Activated naive CD4-positive, alpha-beta T cell treated with anti-CD3 and anti-CD28 coated beads, Interleukin-2, amount 50 U/mL, for 72 hours (primary cell): ENCODE measurements at regions not wholly inside any gene's neighbourhood (a gene's known extent, or its start where the extent isn't known, plus 50 kb on each side); places are given as distances from the start of the nearest gene placed in this dataset.

Experiments
- ATAC-seq, 2 donors: fragments of 150-1000 bp; cut with Tn5 transposase; 2 replicates each; pipeline ENCODE4 v1.10.0; 2021; ENCODE audit warnings: mild to moderate bottlenecking in 2 of 2, moderate library complexity in 2 of 2
- DNase-seq, 2 donors: peaks; one replicate each; pipeline ENCODE4 v3.0.0; 2021 to 2022; ENCODE audit warnings: low spot score in 2 of 2
- H3K27ac Mint-ChIP-seq, 2 donors: one replicate each; pipeline ENCODE4 v1.8.0; 2022; ENCODE audit warnings: mild to moderate bottlenecking in 2 of 2, mixed read lengths in 2 of 2
- H3K36me3 Mint-ChIP-seq, 2 donors: one replicate each; pipeline ENCODE4 v1.8.0; 2022; ENCODE audit warnings: mixed read lengths in 2 of 2
- H3K9me3 Mint-ChIP-seq, 2 donors: one replicate each; pipeline ENCODE4 v1.8.0; 2022; ENCODE audit warnings: mixed read lengths in 2 of 2

DNA sequence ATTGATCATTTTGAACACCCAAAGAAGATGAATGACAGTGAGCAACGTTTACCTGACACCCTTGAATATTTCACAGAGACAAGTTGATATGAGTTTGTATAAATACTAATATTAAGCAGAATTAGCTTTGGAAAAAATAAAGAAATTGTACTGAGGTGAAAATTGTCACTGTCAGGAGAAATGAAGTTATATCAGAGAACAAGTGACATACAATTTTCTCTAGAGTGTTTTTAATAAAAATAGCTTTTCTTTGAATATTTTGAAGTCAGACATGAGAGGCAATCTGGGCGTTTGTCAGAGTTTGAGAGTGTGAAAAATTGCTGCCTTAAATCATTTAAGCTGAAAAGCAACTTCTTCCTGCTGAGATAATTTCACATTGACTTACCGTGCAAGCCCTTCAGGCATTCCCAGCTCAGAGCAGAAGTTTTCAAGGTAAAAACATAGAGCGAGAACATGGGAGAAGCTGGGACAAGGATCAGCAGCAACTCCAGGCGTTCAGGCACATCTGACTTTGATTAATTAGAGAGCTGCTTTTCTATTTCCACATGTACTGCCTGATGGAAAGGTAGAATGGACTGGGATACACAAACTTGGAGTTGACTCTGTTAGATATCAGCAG, 535.9 kb downstream of the TFEC start:
- ATAC-seq (no peak), DNase-seq (no peak)
- Mint-ChIP-seq H3K9me3 (no peaks in the 10 kb centered on the region), H3K27ac (no peak overlapping the region), H3K36me3 (no peaks in the 10 kb centered on the region)

GRCh38 chr7:115493381-115493780, 537.2 kb downstream of the TFEC start:
- no peak for ATAC-seq
- Mint-ChIP-seq H3K27ac (no peak overlapping the region), H3K9me3 (no peaks in the 10 kb centered on the region), H3K36me3 (no peaks in the 10 kb centered on the region)
- no peak for DNase-seq

DNA sequence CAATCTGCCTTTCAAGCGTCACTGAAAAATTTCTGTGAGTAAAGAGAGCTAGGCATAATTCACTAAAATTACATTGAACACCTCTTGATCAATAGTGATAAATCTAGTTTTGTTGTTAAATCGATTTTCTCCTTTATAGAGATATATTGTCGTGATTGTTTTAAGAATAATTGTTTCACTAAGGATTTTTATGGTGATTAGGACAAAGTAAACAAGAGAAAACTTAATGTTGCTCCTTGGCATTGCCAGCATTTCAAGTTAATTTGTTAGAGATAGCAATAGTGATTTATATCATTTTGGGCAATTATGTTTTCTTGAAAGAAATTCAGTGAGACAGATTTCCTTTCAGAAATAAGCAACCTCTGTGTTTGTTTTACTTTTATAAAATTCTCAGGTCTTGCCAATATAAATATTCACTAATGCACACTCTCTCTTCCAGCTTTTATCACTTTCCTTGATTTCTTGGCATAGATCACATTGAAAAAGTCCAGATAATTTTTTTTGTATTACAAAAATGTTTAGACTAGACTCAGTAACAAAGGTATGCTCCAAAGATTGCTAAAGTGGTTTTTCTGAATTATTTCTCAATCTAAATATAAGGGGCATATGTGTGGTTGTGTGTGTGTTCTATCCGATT, 538.7 kb downstream of the TFEC start:
- no peak for DNase-seq
- no peaks in the 10 kb centered on the region for H3K9me3 Mint-ChIP-seq

DNA sequence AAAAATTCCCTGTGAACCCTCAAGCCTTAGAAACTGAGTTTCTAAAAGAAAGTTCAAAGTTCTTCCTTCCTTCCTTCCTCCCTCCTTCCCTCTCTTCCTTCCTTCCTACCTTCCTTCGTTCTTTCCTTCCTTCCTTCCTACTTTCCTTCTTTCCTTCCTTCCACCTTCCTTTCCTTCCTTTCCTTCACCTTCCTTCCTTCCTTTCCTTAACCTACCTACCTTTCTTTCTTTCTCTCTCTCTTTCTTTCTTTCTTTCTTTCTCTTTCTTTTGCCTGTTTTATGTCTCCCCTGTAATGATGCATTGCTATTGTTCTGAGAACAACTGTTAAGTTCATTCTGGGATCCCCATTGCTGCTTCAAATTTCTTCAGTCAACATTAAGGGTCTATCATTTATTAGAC, 551.1 kb downstream of the TFEC start:
- H3K9me3 Mint-ChIP-seq = peaks cover 0 to 3% of the 10 kb centered on the region in 2 donors
- DNase-seq (no peak), ATAC-seq (no peak)
- H3K27ac Mint-ChIP-seq = no peak overlapping the region
- H3K36me3 Mint-ChIP-seq = no peaks in the 10 kb centered on the region

More for the DNA sequence above, 538.7 kb downstream of the TFEC start:
- Mint-ChIP-seq H3K27ac (no peak overlapping the region), H3K36me3 (no peaks in the 10 kb centered on the region)
- ATAC-seq = no peak

GRCh38 chr7:115478426-115478825, 552.1 kb downstream of the TFEC start:
- ATAC-seq (no peak), DNase-seq (no peak)
- Mint-ChIP-seq H3K36me3 (no peaks in the 10 kb centered on the region), H3K27ac (no peak overlapping the region), H3K9me3 (peaks cover 0 to 3% of the 10 kb centered on the region in 2 donors)

GRCh38 chr7:115477193-115477651, 553.3 kb downstream of the TFEC start:
- H3K9me3 Mint-ChIP-seq = peaks cover 0 to 3% of the 10 kb centered on the region in 2 donors
- ATAC-seq (no peak), DNase-seq (no peak)
- H3K36me3 Mint-ChIP-seq = no peaks in the 10 kb centered on the region
- H3K27ac Mint-ChIP-seq = no peak overlapping the region

- DNase-seq = no peak
- Mint-ChIP-seq H3K27ac (no peak overlapping the region), H3K36me3 (no peaks in the 10 kb centered on the region), H3K9me3 (peaks cover 0 to 3% of the 10 kb centered on the region in 2 donors)
- no peak for ATAC-seq
These were observed 553.8 kb downstream of the TFEC start for GRCh38 chr7:115476671-115477181.

DNA sequence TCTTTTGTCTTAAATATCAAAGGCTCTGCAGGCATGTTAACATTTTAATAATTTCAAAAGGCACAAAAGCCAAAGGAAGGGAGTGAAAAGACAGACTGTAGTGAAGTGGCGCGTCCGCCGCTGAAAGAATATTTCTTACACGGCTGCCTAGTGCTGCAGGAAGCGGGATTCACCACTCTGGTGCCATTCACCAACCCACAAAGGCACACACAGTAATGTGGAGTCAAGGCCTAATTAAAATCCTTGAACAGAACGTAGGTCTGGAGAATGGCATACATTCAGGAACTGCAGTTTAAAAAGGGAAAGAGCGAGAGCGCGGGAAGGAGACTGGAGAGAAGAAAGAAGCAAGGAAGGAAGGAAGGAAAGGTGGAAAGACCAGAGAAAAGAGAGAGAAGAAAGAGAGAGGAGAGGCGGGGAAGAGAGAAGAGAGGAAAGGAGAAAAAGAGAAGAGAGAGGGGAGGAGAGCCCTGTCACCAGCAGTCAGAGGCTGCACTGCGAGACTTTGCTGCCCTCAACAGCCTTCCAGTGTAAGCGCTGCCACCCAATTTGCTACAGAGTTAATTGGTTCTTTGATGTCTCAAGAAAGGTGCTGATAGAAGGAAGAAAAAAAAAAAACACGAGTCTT, 554.0 kb downstream of the MDFIC start:
- H3K9me3 Mint-ChIP-seq = peaks cover 0 to 3% of the 10 kb centered on the region in 2 donors
- H3K36me3 Mint-ChIP-seq = no peaks in the 10 kb centered on the region
- no peak overlapping the region for H3K27ac Mint-ChIP-seq
- ATAC-seq = no peak
- no peak for DNase-seq

DNA sequence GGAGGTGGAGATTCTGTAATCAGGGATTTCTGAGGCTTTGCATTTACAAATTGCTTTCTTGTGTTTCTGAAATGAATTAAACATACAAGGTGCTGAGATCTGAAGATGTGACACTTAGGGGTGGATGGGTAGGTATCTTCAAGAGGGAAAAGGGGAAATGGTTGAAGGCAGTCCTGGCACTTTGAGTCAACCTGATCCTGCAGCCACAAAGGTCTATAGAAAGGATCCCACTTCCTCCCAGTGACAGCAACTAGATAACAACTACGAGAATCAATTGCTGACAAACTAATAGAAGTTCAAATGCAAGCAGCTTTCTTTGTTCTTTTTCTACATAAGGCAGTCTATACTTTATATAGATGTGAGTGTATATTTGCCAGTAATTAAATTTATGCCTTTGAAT, 553.3 kb downstream of the MDFIC start:
- Mint-ChIP-seq H3K36me3 (no peaks in the 10 kb centered on the region), H3K27ac (no peak overlapping the region), H3K9me3 (peaks cover 0 to 3% of the 10 kb centered on the region in 2 donors)
- ATAC-seq = no peak
- DNase-seq = no peak

GRCh38 chr7:115474137-115474536, 552.2 kb downstream of the MDFIC start:
- no peak for ATAC-seq
- no peak overlapping the region for H3K27ac Mint-ChIP-seq
- H3K9me3 Mint-ChIP-seq = no peaks in the 10 kb centered on the region
- H3K36me3 Mint-ChIP-seq = no peaks in the 10 kb centered on the region
- no peak for DNase-seq

- H3K9me3 Mint-ChIP-seq = no peaks in the 10 kb centered on the region
- no peak for ATAC-seq
- H3K27ac Mint-ChIP-seq = no peak overlapping the region
- H3K36me3 Mint-ChIP-seq = no peaks in the 10 kb centered on the region
- DNase-seq = no peak
These were observed 550.0 kb downstream of the MDFIC start for GRCh38 chr7:115471891-115472290.

DNA sequence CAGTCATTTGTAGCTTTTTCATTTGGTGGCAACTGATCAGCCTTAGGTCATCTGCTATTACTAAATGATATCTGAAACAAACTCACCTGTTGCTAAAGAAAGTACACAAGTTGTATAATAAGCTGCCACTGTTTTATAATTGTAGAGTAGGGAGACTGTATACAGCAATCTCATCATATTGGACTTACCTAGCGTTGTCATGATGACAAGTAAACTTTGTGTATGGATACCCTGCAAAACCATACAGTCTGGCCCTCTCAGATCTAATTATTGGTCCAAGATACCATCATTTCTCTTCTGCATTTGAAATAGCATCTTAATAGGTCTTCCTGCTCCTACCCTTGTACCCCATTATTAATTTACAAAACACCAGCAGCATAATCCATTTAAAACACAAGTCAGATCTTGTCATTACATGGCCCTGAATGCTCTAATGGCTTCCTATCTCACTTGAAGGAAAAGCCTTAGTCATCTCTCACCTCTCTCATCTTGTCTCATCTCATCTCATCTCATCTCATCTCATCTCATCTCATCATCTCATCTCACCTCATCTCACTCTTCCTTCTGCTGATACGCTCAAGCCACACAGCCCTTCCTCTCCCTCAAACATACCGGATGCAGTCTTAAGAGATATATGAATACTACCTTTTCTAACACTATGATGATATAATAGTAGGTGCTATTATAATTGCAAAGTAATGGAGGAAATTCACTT, 540.6 kb downstream of the MDFIC start:
- no peak for DNase-seq
- peak; percentile 66 to 73 for ATAC-seq
- H3K9me3 Mint-ChIP-seq = no peaks in the 10 kb centered on the region
- H3K27ac Mint-ChIP-seq = no peak overlapping the region
- H3K36me3 Mint-ChIP-seq = no peaks in the 10 kb centered on the region

DNA sequence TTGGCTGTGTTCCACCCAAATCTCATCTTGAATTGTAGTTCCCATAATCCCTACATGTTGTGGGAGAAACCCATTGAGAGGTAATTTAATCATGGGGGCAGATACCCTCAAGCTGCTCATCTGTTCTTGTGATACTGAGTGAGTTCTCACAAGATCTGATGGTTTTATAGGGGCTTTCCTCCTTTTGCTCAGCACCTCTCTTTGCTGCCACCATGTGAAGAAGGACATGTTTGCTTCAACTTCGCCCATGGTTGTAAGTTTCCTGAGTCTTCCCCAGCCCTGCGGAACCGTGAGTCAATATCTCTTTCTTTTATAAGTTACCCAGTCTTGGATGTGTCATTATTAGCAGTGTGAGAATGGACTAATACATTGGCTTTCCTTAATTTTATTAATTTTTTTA, 527.8 kb downstream of the MDFIC start:
- DNase-seq (no peak), ATAC-seq (no peak)
- no peaks in the 10 kb centered on the region for H3K36me3 Mint-ChIP-seq
- no peak overlapping the region for H3K27ac Mint-ChIP-seq
- no peaks in the 10 kb centered on the region for H3K9me3 Mint-ChIP-seq

GRCh38 chr7:115447495-115447894, 525.6 kb downstream of the MDFIC start:
- H3K9me3 Mint-ChIP-seq = no peaks in the 10 kb centered on the region
- DNase-seq = no peak
- no peaks in the 10 kb centered on the region for H3K36me3 Mint-ChIP-seq
- ATAC-seq = no peak
- no peak overlapping the region for H3K27ac Mint-ChIP-seq

GRCh38 chr7:115441033-115441432, 519.1 kb downstream of the MDFIC start:
- ATAC-seq (no peak), DNase-seq (no peak)
- Mint-ChIP-seq H3K27ac (peak overlapping the region in 1 of 2 donors; percentile 39), H3K9me3 (no peaks in the 10 kb centered on the region), H3K36me3 (no peaks in the 10 kb centered on the region)

- ATAC-seq = no peak
- no peak for DNase-seq
- Mint-ChIP-seq H3K27ac (no peak overlapping the region), H3K9me3 (no peaks in the 10 kb centered on the region), H3K36me3 (no peaks in the 10 kb centered on the region)
These were observed 513.3 kb downstream of the MDFIC start for GRCh38 chr7:115435178-115435577.

DNA sequence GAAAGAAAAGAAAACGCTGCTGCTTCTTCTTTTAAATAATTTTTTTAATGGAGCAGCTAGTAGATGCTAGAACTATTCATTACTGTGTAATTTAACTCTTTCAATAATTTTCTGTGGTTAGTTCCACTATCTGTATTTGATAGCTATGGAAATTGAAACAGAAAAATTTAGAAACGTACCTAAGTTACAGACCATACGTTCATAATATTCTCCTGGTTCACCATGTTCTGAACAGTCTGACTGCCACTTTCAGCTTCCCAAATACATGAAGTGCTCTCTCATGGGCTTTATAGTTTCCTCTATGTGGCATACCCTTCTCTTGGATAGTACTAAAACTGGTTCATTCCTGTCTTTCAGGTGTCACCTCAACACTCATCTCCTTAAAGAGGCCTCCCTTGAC, 508.0 kb downstream of the MDFIC start:
- DNase-seq (no peak), ATAC-seq (no peak)
- Mint-ChIP-seq H3K36me3 (no peaks in the 10 kb centered on the region), H3K27ac (no peak overlapping the region), H3K9me3 (no peaks in the 10 kb centered on the region)
